ENCODE measurements at regions not wholly inside any gene's neighbourhood (a gene's known extent, or its start where the extent isn't known, plus 50 kb on each side); places are given as distances from the start of the nearest gene placed in this dataset.

GRCh38 chr11:128297805-128298204 lies 289.6 kb downstream of the ETS1 start:
- no peak for DNase-seq

GRCh38 chr11:128297091-128297651 lies 290.2 kb downstream of the ETS1 start:
- no peak for DNase-seq

GRCh38 chr11:128294671-128295050 lies 292.7 kb downstream of the ETS1 start:
- DNase-seq, result peak; percentile 21

GRCh38 chr11:128294001-128294670 lies 293.2 kb downstream of the ETS1 start:
- no peak for DNase-seq

GRCh38 chr11:128291835-128292234 lies 295.5 kb downstream of the ETS1 start:
- no peak for DNase-seq

GRCh38 chr11:128291007-128291406 lies 296.4 kb downstream of the ETS1 start:
- no peak for DNase-seq

GRCh38 chr11:128290106-128290840 lies 297.1 kb downstream of the ETS1 start:
- DNase-seq, result peak; percentile 80

- DNase-seq, result no peak
Measured at GRCh38 chr11:128289048-128289447, 298.3 kb downstream of the ETS1 start.

GRCh38 chr11:128288368-128288767 lies 299.0 kb downstream of the ETS1 start:
- no peak for DNase-seq

- no peak for DNase-seq
Measured at GRCh38 chr11:128285321-128285720, 302.0 kb downstream of the ETS1 start.

- no peak for DNase-seq
Measured at GRCh38 chr11:128284634-128285033, 302.7 kb downstream of the ETS1 start.

GRCh38 chr11:128283451-128283850 lies 303.9 kb downstream of the ETS1 start:
- no peak for DNase-seq

GRCh38 chr11:128282053-128282452 lies 305.3 kb downstream of the ETS1 start:
- DNase-seq, result no peak

GRCh38 chr11:128279866-128280265 lies 307.5 kb downstream of the ETS1 start:
- no peak for DNase-seq

- DNase-seq, result no peak
Measured at GRCh38 chr11:128273736-128274135, 313.6 kb downstream of the ETS1 start.

GRCh38 chr11:128271401-128271800 lies 316.0 kb downstream of the ETS1 start:
- no peak for DNase-seq

GRCh38 chr11:128269466-128269865 lies 317.9 kb downstream of the ETS1 start:
- no peak for DNase-seq

- DNase-seq, result no peak
Measured at GRCh38 chr11:128266893-128267292, 320.5 kb downstream of the ETS1 start.

GRCh38 chr11:128262463-128263345 lies 324.7 kb downstream of the ETS1 start:
- no peak for DNase-seq

- no peak for DNase-seq
Measured at GRCh38 chr11:128261011-128261421, 326.3 kb downstream of the ETS1 start.

- no peak for DNase-seq
Measured at GRCh38 chr11:128260398-128260797, 327.0 kb downstream of the ETS1 start.

- DNase-seq, result no peak
Measured at GRCh38 chr11:128259816-128260215, 327.5 kb downstream of the ETS1 start.

- no peak for DNase-seq
Measured at GRCh38 chr11:128254941-128255340, 332.4 kb downstream of the ETS1 start.

Data from kidney glomerular epithelial cell (primary cell).